ENCODE measurements at regions not wholly inside any gene's neighbourhood (a gene's known extent, or its start where the extent isn't known, plus 50 kb on each side); places are given as distances from the start of the nearest gene placed in this dataset.

GRCh38 chr5:107295914-107296313 is 374.8 kb downstream of the EFNA5 start:
- no peak for DNase-seq (ENCODE audit: low read depth)
- no peak overlapping the region for H3K4me3 ChIP-seq (ENCODE audit: low read length)
- no peak for TF ChIP-seq CTCF (conservative IDR thresholded peaks at IDR 0.05; ENCODE audit: low read length)

- TF ChIP-seq CTCF (conservative IDR thresholded peaks at IDR 0.05; ENCODE audit: low read length), result no peak
Measured at GRCh38 chr5:107294669-107295068, 376.1 kb downstream of the EFNA5 start.

GRCh38 chr5:107294211-107294550 is 376.6 kb downstream of the EFNA5 start:
- no peak overlapping the region for H3K4me3 ChIP-seq (ENCODE audit: low read length)
- TF ChIP-seq CTCF (conservative IDR thresholded peaks at IDR 0.05; ENCODE audit: low read length), result no peak
- DNase-seq (ENCODE audit: low read depth), result no peak

More at GRCh38 chr5:107294669-107295068, 376.1 kb downstream of the EFNA5 start:
- DNase-seq (ENCODE audit: low read depth), result no peak
- H3K4me3 ChIP-seq (ENCODE audit: low read length), result no peak overlapping the region

- TF ChIP-seq CTCF (conservative IDR thresholded peaks at IDR 0.05; ENCODE audit: low read length), result no peak
- no peak for DNase-seq (ENCODE audit: low read depth)
- no peak overlapping the region for H3K4me3 ChIP-seq (ENCODE audit: low read length)
Measured at GRCh38 chr5:107293541-107294210, 377.1 kb downstream of the EFNA5 start.

GRCh38 chr5:107291866-107292265 is 378.9 kb downstream of the EFNA5 start:
- DNase-seq (ENCODE audit: low read depth), result no peak
- TF ChIP-seq CTCF (conservative IDR thresholded peaks at IDR 0.05; ENCODE audit: low read length), result no peak
- no peak overlapping the region for H3K4me3 ChIP-seq (ENCODE audit: low read length)

GRCh38 chr5:107290780-107291398 is 379.8 kb downstream of the EFNA5 start:
- no peak for TF ChIP-seq CTCF (conservative IDR thresholded peaks at IDR 0.05; ENCODE audit: low read length)
- no peak for DNase-seq (ENCODE audit: low read depth)
- no peak overlapping the region for H3K4me3 ChIP-seq (ENCODE audit: low read length)

GRCh38 chr5:107289030-107289714 is 381.6 kb downstream of the EFNA5 start:
- no peak for DNase-seq (ENCODE audit: low read depth)
- TF ChIP-seq CTCF (conservative IDR thresholded peaks at IDR 0.05; ENCODE audit: low read length), result no peak
- no peak overlapping the region for H3K4me3 ChIP-seq (ENCODE audit: low read length)
